Activated CD8-positive, alpha-beta memory T cell treated with anti-CD3 and anti-CD28 coated beads, Interleukin-2, amount 10 ng/mL, durations not matched to agents 7 days and 5 days (primary cell): ENCODE measurements at regions not wholly inside any gene's neighbourhood (a gene's known extent, or its start where the extent isn't known, plus 50 kb on each side); places are given as distances from the start of the nearest gene placed in this dataset.

Experiments used
- ATAC-seq: fragments of 150-1000 bp; cut with Tn5 transposase; one replicate; pipeline ENCODE4 v1.10.0; 2021; ENCODE audit warnings: moderate library complexity
- CTCF ChIA-PET: fragments of 350-600 bp; sonication (Branson Sonifier 250); formaldehyde crosslinking; loops from one replicate; lab custom pipeline; 2021; ENCODE audit warnings: antibody characterized with exemption; lab: Charles Lee
- DNase-seq: peaks from one replicate; pipeline ENCODE4 v3.0.0-alpha.2; 2020
- H3K27ac Mint-ChIP-seq: one replicate; pipeline ENCODE4 v1.8.0; 2021; ENCODE audit warnings: mild to moderate bottlenecking, mixed read lengths
- H3K27me3 Mint-ChIP-seq: one replicate; pipeline ENCODE4 v1.8.0; 2021; ENCODE audit warnings: mixed read lengths
- H3K36me3 Mint-ChIP-seq: one replicate; pipeline ENCODE4 v1.8.0; 2021; ENCODE audit warnings: mild to moderate bottlenecking, mixed read lengths
- H3K4me1 Mint-ChIP-seq: one replicate; pipeline ENCODE4 v1.8.0; 2021; ENCODE audit warnings: mixed read lengths
- H3K4me3 Mint-ChIP-seq: one replicate; pipeline ENCODE4 v1.8.0; 2021; ENCODE audit warnings: mild to moderate bottlenecking, moderate library complexity, mixed read lengths
- H3K9me3 Mint-ChIP-seq: one replicate; pipeline ENCODE4 v1.8.0; 2022; ENCODE audit warnings: low read depth, mixed read lengths

- no peak overlapping the region for H3K4me3 Mint-ChIP-seq
- peaks cover 3% of the 10 kb centered on the region for H3K27me3 Mint-ChIP-seq
- CTCF ChIA-PET, result no interaction called here
- H3K27ac Mint-ChIP-seq, result no peak overlapping the region
- no peaks in the 10 kb centered on the region for H3K9me3 Mint-ChIP-seq
- H3K36me3 Mint-ChIP-seq, result no peaks in the 10 kb centered on the region
- H3K4me1 Mint-ChIP-seq, result no peaks in the 10 kb centered on the region
- DNase-seq, result no peak
- no peak for ATAC-seq
Measured at GRCh38 chr18:44392933-44393332, 287.8 kb upstream of the SETBP1 start.

- peaks cover 4% of the 10 kb centered on the region for H3K27me3 Mint-ChIP-seq
- H3K9me3 Mint-ChIP-seq, result no peaks in the 10 kb centered on the region
- no peak overlapping the region for H3K4me3 Mint-ChIP-seq
- CTCF ChIA-PET, result no interaction called here
- DNase-seq (no peak), ATAC-seq (no peak)
- no peak overlapping the region for H3K27ac Mint-ChIP-seq
- H3K4me1 Mint-ChIP-seq, result no peaks in the 10 kb centered on the region
- no peaks in the 10 kb centered on the region for H3K36me3 Mint-ChIP-seq
Measured at GRCh38 chr18:44393406-44393805, 287.3 kb upstream of the SETBP1 start.

GRCh38 chr18:44396550-44396949, 284.1 kb upstream of the SETBP1 start:
- CTCF ChIA-PET, result no interaction called here
- H3K27me3 Mint-ChIP-seq, result peaks cover 2% of the 10 kb centered on the region
- no peaks in the 10 kb centered on the region for H3K36me3 Mint-ChIP-seq
- H3K4me3 Mint-ChIP-seq, result no peak overlapping the region
- DNase-seq (no peak), ATAC-seq (no peak)
- H3K9me3 Mint-ChIP-seq, result no peaks in the 10 kb centered on the region
- no peaks in the 10 kb centered on the region for H3K4me1 Mint-ChIP-seq
- H3K27ac Mint-ChIP-seq, result no peak overlapping the region

- CTCF ChIA-PET, result no interaction called here
- H3K27ac Mint-ChIP-seq, result no peak overlapping the region
- no peaks in the 10 kb centered on the region for H3K4me1 Mint-ChIP-seq
- no peak for ATAC-seq
- H3K9me3 Mint-ChIP-seq, result no peaks in the 10 kb centered on the region
- DNase-seq, result no peak
- no peak overlapping the region for H3K4me3 Mint-ChIP-seq
- H3K27me3 Mint-ChIP-seq, result peaks cover 6% of the 10 kb centered on the region
- H3K36me3 Mint-ChIP-seq, result no peaks in the 10 kb centered on the region
Measured at GRCh38 chr18:44409071-44409470, 271.6 kb upstream of the SETBP1 start.

- Mint-ChIP-seq H3K36me3 (no peaks in the 10 kb centered on the region), H3K4me3 (no peak overlapping the region), H3K27ac (no peak overlapping the region), H3K27me3 (peaks cover 9% of the 10 kb centered on the region), H3K4me1 (no peaks in the 10 kb centered on the region), H3K9me3 (no peaks in the 10 kb centered on the region)
- no peak for ATAC-seq
- CTCF ChIA-PET, result no interaction called here
- DNase-seq, result no peak
Measured at GRCh38 chr18:44409515-44409914, 271.2 kb upstream of the SETBP1 start.

GRCh38 chr18:44410740-44411139, 269.9 kb upstream of the SETBP1 start:
- no peak overlapping the region for H3K4me3 Mint-ChIP-seq
- DNase-seq (no peak), ATAC-seq (no peak)
- peaks cover 9% of the 10 kb centered on the region for H3K27me3 Mint-ChIP-seq
- H3K36me3 Mint-ChIP-seq, result no peaks in the 10 kb centered on the region
- H3K4me1 Mint-ChIP-seq, result no peaks in the 10 kb centered on the region
- CTCF ChIA-PET, result no interaction called here
- no peak overlapping the region for H3K27ac Mint-ChIP-seq
- no peaks in the 10 kb centered on the region for H3K9me3 Mint-ChIP-seq

GRCh38 chr18:44411262-44411905, 269.3 kb upstream of the SETBP1 start:
- ATAC-seq (no peak), DNase-seq (no peak)
- no peak overlapping the region for H3K27ac Mint-ChIP-seq
- H3K4me1 Mint-ChIP-seq, result no peaks in the 10 kb centered on the region
- no peaks in the 10 kb centered on the region for H3K36me3 Mint-ChIP-seq
- H3K27me3 Mint-ChIP-seq, result peaks cover 9% of the 10 kb centered on the region
- H3K4me3 Mint-ChIP-seq, result no peak overlapping the region
- no peaks in the 10 kb centered on the region for H3K9me3 Mint-ChIP-seq
- CTCF ChIA-PET, result no interaction called here

GRCh38 chr18:44411976-44412375, 268.7 kb upstream of the SETBP1 start:
- no peaks in the 10 kb centered on the region for H3K36me3 Mint-ChIP-seq
- no peak overlapping the region for H3K27ac Mint-ChIP-seq
- CTCF ChIA-PET, result no interaction called here
- ATAC-seq (no peak), DNase-seq (no peak)
- H3K9me3 Mint-ChIP-seq, result no peaks in the 10 kb centered on the region
- no peak overlapping the region for H3K4me3 Mint-ChIP-seq
- no peaks in the 10 kb centered on the region for H3K4me1 Mint-ChIP-seq
- H3K27me3 Mint-ChIP-seq, result peaks cover 9% of the 10 kb centered on the region

- ATAC-seq (no peak), DNase-seq (no peak)
- Mint-ChIP-seq H3K9me3 (peaks cover 14% of the 10 kb centered on the region), H3K4me1 (no peaks in the 10 kb centered on the region), H3K36me3 (no peaks in the 10 kb centered on the region), H3K27ac (no peak overlapping the region), H3K27me3 (peaks cover 4% of the 10 kb centered on the region), H3K4me3 (no peak overlapping the region)
- CTCF ChIA-PET, result no interaction called here
Measured at GRCh38 chr18:44423814-44424644, 256.7 kb upstream of the SETBP1 start.

- DNase-seq, result no peak
- Mint-ChIP-seq H3K36me3 (no peaks in the 10 kb centered on the region), H3K4me3 (no peak overlapping the region), H3K27ac (no peak overlapping the region), H3K9me3 (peaks cover 11% of the 10 kb centered on the region), H3K4me1 (no peaks in the 10 kb centered on the region), H3K27me3 (no peaks in the 10 kb centered on the region)
- ATAC-seq, result no peak
- CTCF ChIA-PET, result no interaction called here
Measured at GRCh38 chr18:44424645-44425035, 256.0 kb upstream of the SETBP1 start.

- CTCF ChIA-PET, result no interaction called here
- DNase-seq (no peak), ATAC-seq (no peak)
- no peaks in the 10 kb centered on the region for H3K4me1 Mint-ChIP-seq
- H3K27me3 Mint-ChIP-seq, result no peaks in the 10 kb centered on the region
- H3K27ac Mint-ChIP-seq, result no peak overlapping the region
- H3K36me3 Mint-ChIP-seq, result no peaks in the 10 kb centered on the region
- H3K9me3 Mint-ChIP-seq, result peaks cover 11% of the 10 kb centered on the region
- no peak overlapping the region for H3K4me3 Mint-ChIP-seq
Measured at GRCh38 chr18:44425161-44425560, 255.5 kb upstream of the SETBP1 start.

- no peaks in the 10 kb centered on the region for H3K9me3 Mint-ChIP-seq
- DNase-seq (no peak), ATAC-seq (no peak)
- no peaks in the 10 kb centered on the region for H3K36me3 Mint-ChIP-seq
- H3K4me1 Mint-ChIP-seq, result no peaks in the 10 kb centered on the region
- H3K27me3 Mint-ChIP-seq, result peaks cover 4% of the 10 kb centered on the region
- H3K27ac Mint-ChIP-seq, result no peak overlapping the region
- no peak overlapping the region for H3K4me3 Mint-ChIP-seq
- CTCF ChIA-PET, result interaction anchor here (1.3 kb wide), 1 partner anchor 16 kb away, joined by 4 read pairs; no protein-coding TSS in a partner anchor
Measured at GRCh38 chr18:44437603-44438002, 243.1 kb upstream of the SETBP1 start.

- no peak for ATAC-seq
- no peaks in the 10 kb centered on the region for H3K4me1 Mint-ChIP-seq
Measured at GRCh38 chr18:44450226-44450625, 230.5 kb upstream of the SETBP1 start.

GRCh38 chr18:44452346-44452745, 228.3 kb upstream of the SETBP1 start:
- Mint-ChIP-seq H3K4me3 (no peak overlapping the region), H3K36me3 (no peaks in the 10 kb centered on the region), H3K27ac (no peak overlapping the region), H3K27me3 (peaks cover 9% of the 10 kb centered on the region), H3K4me1 (no peaks in the 10 kb centered on the region), H3K9me3 (no peaks in the 10 kb centered on the region)
- DNase-seq (no peak), ATAC-seq (no peak)
- CTCF ChIA-PET, result no interaction called here

More at GRCh38 chr18:44450226-44450625, 230.5 kb upstream of the SETBP1 start:
- Mint-ChIP-seq H3K9me3 (no peaks in the 10 kb centered on the region), H3K27ac (no peak overlapping the region), H3K4me3 (no peak overlapping the region), H3K27me3 (peaks cover 6% of the 10 kb centered on the region), H3K36me3 (no peaks in the 10 kb centered on the region)
- CTCF ChIA-PET, result no interaction called here
- DNase-seq, result no peak
